Embryonic facial prominence (tissue), 1 donor: ENCODE measurements at regions not wholly inside any gene's neighbourhood (a gene's known extent, or its start where the extent isn't known, plus 50 kb on each side); places are given as distances from the start of the nearest gene placed in this dataset.
"Not testable (repeated sequence)": the region's sequence is repeated elsewhere in the genome, so short reads cannot be mapped to it uniquely, and the experiment has no call there.

Experiments
- DNase-seq: peaks from one replicate; pipeline ENCODE4 v3.0.0-alpha.2; 2016; ENCODE audit errors: extremely low spot score

- DNase-seq = no peak
Observed at GRCh38 chr11:87971354-87971753, 203.9 kb downstream of the RAB38 start.

- DNase-seq = no peak
Observed at GRCh38 chr11:87970762-87971161, 204.5 kb downstream of the RAB38 start.

GRCh38 chr11:87967459-87967858 is 207.8 kb downstream of the RAB38 start:
- no peak for DNase-seq

- DNase-seq = no peak
Observed at GRCh38 chr11:87966694-87967093, 208.5 kb downstream of the RAB38 start.

GRCh38 chr11:87966216-87966615 is 209.0 kb downstream of the RAB38 start:
- no peak for DNase-seq

- DNase-seq = no peak
Observed at GRCh38 chr11:87961606-87962005, 213.6 kb downstream of the RAB38 start.

- no peak for DNase-seq
Observed at GRCh38 chr11:87957961-87958360, 217.3 kb downstream of the RAB38 start.

GRCh38 chr11:87954476-87954875 is 220.8 kb downstream of the RAB38 start:
- DNase-seq = no peak

- DNase-seq = no peak
Observed at GRCh38 chr11:87942786-87943185, 232.5 kb downstream of the RAB38 start.

GRCh38 chr11:87934182-87934581 is 241.1 kb downstream of the RAB38 start:
- DNase-seq = no peak

GRCh38 chr11:87926250-87926970 is 248.8 kb downstream of the RAB38 start:
- no peak for DNase-seq

- no peak for DNase-seq
Observed at GRCh38 chr11:87924125-87924524, 251.1 kb downstream of the RAB38 start.

- no peak for DNase-seq
Observed at GRCh38 chr11:87917111-87917510, 258.1 kb downstream of the RAB38 start.

GRCh38 chr11:87909178-87909577 is 266.1 kb downstream of the RAB38 start:
- DNase-seq = no peak

GRCh38 chr11:87908086-87908485 is 267.2 kb downstream of the RAB38 start:
- DNase-seq = no peak

- no peak for DNase-seq
Observed at GRCh38 chr11:87903345-87903744, 271.9 kb downstream of the RAB38 start.

- DNase-seq = no peak
Observed at GRCh38 chr11:87901341-87901740, 273.9 kb downstream of the RAB38 start.

GRCh38 chr11:87897921-87898320 is 277.3 kb downstream of the RAB38 start:
- no peak for DNase-seq

GRCh38 chr11:87897071-87897470 is 278.2 kb downstream of the RAB38 start:
- DNase-seq = no peak

- no peak for DNase-seq
Observed at GRCh38 chr11:87894961-87895360, 280.3 kb downstream of the RAB38 start.

GRCh38 chr11:87892291-87892690 is 283.0 kb downstream of the RAB38 start:
- DNase-seq = no peak

- no peak for DNase-seq
Observed at GRCh38 chr11:87889126-87889525, 286.1 kb downstream of the RAB38 start.

GRCh38 chr11:87885084-87885483 is 290.2 kb downstream of the RAB38 start:
- not testable (repeated sequence) for DNase-seq

GRCh38 chr11:87879118-87879517 is 296.1 kb downstream of the RAB38 start:
- no peak for DNase-seq
